HEK293T (cell line): ENCODE measurements at regions not wholly inside any gene's neighbourhood (a gene's known extent, or its start where the extent isn't known, plus 50 kb on each side); places are given as distances from the start of the nearest gene placed in this dataset.

Experiments used
- CTCF ChIA-PET: fragments of 350-600 bp; formaldehyde crosslinking; extraction: SDS; loops from one replicate; lab custom pipeline; 2021; ENCODE audit warnings: antibody characterized with exemption, inconsistent platforms; lab: Yijun Ruan, JAX
- POLR2A ChIA-PET: fragments of 350-600 bp; formaldehyde crosslinking; extraction: SDS; loops from one replicate; lab custom pipeline; 2020; ENCODE audit warnings: antibody characterized with exemption, inconsistent platforms; lab: Yijun Ruan, JAX
- DNase-seq: peaks from one replicate; pipeline ENCODE4 v3.0.0; 2012; ENCODE audit warnings: mixed read lengths; ENCODE audit errors: extremely low spot score
- ARNT ChIP-seq: fragments of 450-650 bp; IDR thresholded peaks from 2 replicates; pipeline ENCODE4 v1.6.1; 2017; ENCODE audit warnings: mild to moderate bottlenecking
- BHLHE40 ChIP-seq: fragments of 450-650 bp; IDR thresholded peaks from 2 replicates; pipeline ENCODE4 v1.6.1; 2016; ENCODE audit warnings: mild to moderate bottlenecking, moderate library complexity, borderline replicate concordance
- CTBP1 ChIP-seq: fragments of 450-650 bp; IDR thresholded peaks from 2 replicates; pipeline ENCODE4 v1.6.1; 2016; ENCODE audit warnings: borderline replicate concordance
- ELF4 ChIP-seq: fragments of 450-650 bp; IDR thresholded peaks from 2 replicates; pipeline ENCODE4 v1.6.1; 2017; ENCODE audit warnings: antibody characterized with exemption
- FOXA1 ChIP-seq: fragments of 450-650 bp; IDR thresholded peaks from 2 replicates; pipeline ENCODE4 v1.6.1; 2016; ENCODE audit warnings: mild to moderate bottlenecking
- FOXK2 ChIP-seq: fragments of 450-650 bp; IDR thresholded peaks from 2 replicates; pipeline ENCODE4 v1.6.1; 2016; ENCODE audit warnings: mild to moderate bottlenecking
- FOXM1 ChIP-seq: fragments of 450-650 bp; IDR thresholded peaks from 2 replicates; pipeline ENCODE4 v1.6.1; 2017; ENCODE audit warnings: mild to moderate bottlenecking, borderline replicate concordance
- HDGF ChIP-seq: fragments of 450-650 bp; IDR thresholded peaks from 2 replicates; pipeline ENCODE4 v1.6.1; 2017; ENCODE audit warnings: antibody characterized with exemption, borderline replicate concordance
- L3MBTL2 ChIP-seq: fragments of 450-650 bp; conservative IDR thresholded peaks from 2 replicates; pipeline ENCODE4 v1.6.1; 2016; ENCODE audit warnings: mild to moderate bottlenecking
- LEF1 ChIP-seq: fragments of 450-650 bp; IDR thresholded peaks from 2 replicates; pipeline ENCODE4 v1.6.1; 2017; ENCODE audit warnings: mild to moderate bottlenecking, borderline replicate concordance
- NFRKB ChIP-seq: fragments of 450-650 bp; IDR thresholded peaks from 2 replicates; pipeline ENCODE4 v1.6.1; 2016; ENCODE audit warnings: mild to moderate bottlenecking, moderate library complexity
- PKNOX1 ChIP-seq: fragments of 450-650 bp; IDR thresholded peaks from 2 replicates; pipeline ENCODE4 v1.6.1; 2016
- SP1 ChIP-seq: fragments of 450-650 bp; IDR thresholded peaks from 2 replicates; pipeline ENCODE4 v1.6.1; 2017
- SUZ12 ChIP-seq: fragments of 450-650 bp; IDR thresholded peaks from 2 replicates; pipeline ENCODE4 v1.6.1; 2016; ENCODE audit warnings: mild to moderate bottlenecking
- TARDBP ChIP-seq: fragments of 450-650 bp; IDR thresholded peaks from 2 replicates; pipeline ENCODE4 v1.6.1; 2016
- ZNF384 ChIP-seq: fragments of 450-650 bp; IDR thresholded peaks from 2 replicates; pipeline ENCODE4 v1.6.1; 2016

GRCh38 chr4:35695421-35695820, 548.9 kb downstream of the ARAP2 start:
- TF ChIP-seq SUZ12 (no peak), PKNOX1 (no peak), FOXA1 (no peak), CTBP1 (no peak), NFRKB (no peak), L3MBTL2 (no peak), FOXM1 (no peak), LEF1 (no peak), SP1 (no peak), ELF4 (no peak), TARDBP (no peak), FOXK2 (no peak), BHLHE40 (no peak), ZNF384 (no peak), HDGF (no peak), ARNT (no peak)
- CTCF ChIA-PET, result interaction anchor here (0.5 kb wide), 1 partner anchor 295 kb away, joined by 4 read pairs; no protein-coding TSS in a partner anchor
- DNase-seq, result no peak
- POLR2A ChIA-PET, result no interaction called here

DNA sequence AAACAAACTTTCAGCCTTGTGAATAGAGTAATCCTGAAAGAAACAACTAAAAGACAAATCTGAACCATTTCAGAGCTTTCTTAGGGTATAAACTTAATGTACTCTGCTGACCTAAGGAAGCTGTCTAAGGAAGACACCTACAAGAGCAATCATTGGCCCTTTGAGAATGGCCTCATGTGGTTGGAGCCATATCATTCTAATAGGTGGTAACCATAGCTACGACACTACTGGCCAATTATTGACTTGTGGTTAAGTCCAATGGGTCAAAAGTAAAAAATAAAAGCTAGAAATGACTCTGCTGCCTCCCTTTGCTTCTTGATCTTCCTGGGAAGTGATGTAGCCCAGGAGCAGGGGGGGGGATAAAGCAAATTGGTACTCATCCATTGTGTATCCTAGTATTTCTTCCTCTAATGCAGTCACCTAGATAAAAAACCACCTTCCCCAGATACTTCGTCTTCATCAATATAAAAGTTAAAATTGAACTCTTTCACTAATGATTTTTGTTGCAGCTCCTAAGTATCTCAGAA, 547.0 kb downstream of the ARAP2 start:
- no peak for DNase-seq
- ChIA-PET POLR2A (no interaction called here), CTCF (no interaction called here)
- TF ChIP-seq ELF4 (no peak), SUZ12 (no peak), FOXK2 (no peak), FOXA1 (no peak), HDGF (no peak), SP1 (no peak), ZNF384 (no peak), L3MBTL2 (no peak), FOXM1 (no peak), TARDBP (no peak), CTBP1 (no peak), ARNT (no peak), LEF1 (no peak), BHLHE40 (no peak), NFRKB (no peak), PKNOX1 (no peak)

GRCh38 chr4:35700663-35701062, 543.7 kb downstream of the ARAP2 start:
- DNase-seq, result no peak
- TF ChIP-seq FOXK2 (no peak), HDGF (no peak), L3MBTL2 (no peak), ZNF384 (no peak), FOXM1 (no peak), CTBP1 (no peak), FOXA1 (no peak)
- POLR2A ChIA-PET, result no interaction called here
- CTCF ChIA-PET, result no interaction called here

- TF ChIP-seq FOXM1 (no peak), HDGF (no peak)
- CTCF ChIA-PET, result no interaction called here
- POLR2A ChIA-PET, result no interaction called here
- no peak for DNase-seq
Observed at GRCh38 chr4:35709080-35709479, 535.2 kb downstream of the ARAP2 start.

GRCh38 chr4:35710343-35710742, 534.0 kb downstream of the ARAP2 start:
- no peak for DNase-seq
- CTCF ChIA-PET, result no interaction called here
- POLR2A ChIA-PET, result no interaction called here
- no peak for TF ChIP-seq FOXM1
- no peak for TF ChIP-seq CTBP1
- no peak for TF ChIP-seq L3MBTL2
- no peak for TF ChIP-seq ARNT
- no peak for TF ChIP-seq ZNF384
- TF ChIP-seq FOXA1, result no peak
- TF ChIP-seq TARDBP, result no peak
- no peak for TF ChIP-seq NFRKB
- TF ChIP-seq HDGF, result no peak
- TF ChIP-seq PKNOX1, result no peak
- TF ChIP-seq FOXK2, result no peak
- TF ChIP-seq BHLHE40, result no peak
- TF ChIP-seq LEF1, result no peak
- no peak for TF ChIP-seq ELF4
- no peak for TF ChIP-seq SP1
- no peak for TF ChIP-seq SUZ12

GRCh38 chr4:35711127-35711526, 533.2 kb downstream of the ARAP2 start:
- CTCF ChIA-PET, result no interaction called here
- no peak for TF ChIP-seq SP1
- no peak for TF ChIP-seq NFRKB
- no peak for TF ChIP-seq TARDBP
- TF ChIP-seq FOXK2, result no peak
- no peak for TF ChIP-seq FOXM1
- no peak for TF ChIP-seq ARNT
- TF ChIP-seq ELF4, result no peak
- TF ChIP-seq FOXA1, result no peak
- no peak for TF ChIP-seq BHLHE40
- DNase-seq, result no peak
- POLR2A ChIA-PET, result no interaction called here
